Keratinocyte (primary cell): ENCODE measurements at regions not wholly inside any gene's neighbourhood (a gene's known extent, or its start where the extent isn't known, plus 50 kb on each side); places are given as distances from the start of the nearest gene placed in this dataset.

ENCODE experiments used
- DNase-seq: peaks from one replicate; pipeline ENCODE4 v3.0.0-alpha.2; 2011; ENCODE audit warnings: low read depth, missing footprints, low spot score
- FAIRE-seq: peaks from 2 replicates; lab custom pipeline; 2011; peaks lifted over from hg19 to GRCh38; lab: Jason Lieb, UNC
- H2AFZ ChIP-seq: 2 replicates; pipeline ENCODE4 v1.6.0; 2012; ENCODE audit warnings: low read length, control low read depth, inconsistent platforms; ENCODE audit not compliant: control insufficient read depth
- H3K27ac ChIP-seq: 2 replicates; pipeline ENCODE4 v1.5.1; 2011; ENCODE audit warnings: low read length; ENCODE audit not compliant: control insufficient read depth, insufficient read depth
- H3K27me3 ChIP-seq: 3 replicates; pipeline ENCODE4 v1.6.0; 2011; ENCODE audit warnings: low read length; ENCODE audit not compliant: control insufficient read depth, insufficient read depth; ENCODE audit errors: extremely low read depth
- H3K36me3 ChIP-seq, 2 experiments: 2 replicates in 1 of 2; 3 replicates in 1 of 2; pipeline ENCODE4 v1.5.1; 2011; ENCODE audit warnings: low read length in 2 of 2, mild to moderate bottlenecking in 1 of 2; ENCODE audit not compliant: control insufficient read depth in 2 of 2, insufficient read depth in 2 of 2; ENCODE audit errors: extremely low read depth in 1 of 2
- H3K4me1 ChIP-seq: 3 replicates; pipeline ENCODE4 v1.5.1; 2011; ENCODE audit warnings: low read length; ENCODE audit not compliant: control insufficient read depth, insufficient read depth; ENCODE audit errors: extremely low read depth
- H3K4me2 ChIP-seq: 3 replicates; pipeline ENCODE4 v1.6.0; 2011; ENCODE audit warnings: low read depth, low read length; ENCODE audit not compliant: control insufficient read depth, insufficient read depth; ENCODE audit errors: extremely low read depth
- H3K4me3 ChIP-seq, 3 experiments: fragments of 200-600 bp in 1 of 3; sonication (generic) in 1 of 3; 2 replicates in 2 of 3; 3 replicates in 1 of 3; pipeline ENCODE4 v1.5.1; 2011 to 2016; ENCODE audit warnings: low read length in 3 of 3, mild to moderate bottlenecking in 3 of 3, control low read depth in 2 of 3, inconsistent platforms in 1 of 3, low read depth in 1 of 3, mixed read lengths in 1 of 3, mixed run types in 1 of 3, moderate library complexity in 1 of 3; ENCODE audit not compliant: control insufficient read depth in 2 of 3, insufficient read depth in 2 of 3; ENCODE audit errors: extremely low read depth in 1 of 3
- H3K79me2 ChIP-seq: 2 replicates; pipeline ENCODE4 v1.6.0; 2012; ENCODE audit warnings: low read length; ENCODE audit not compliant: control insufficient read depth, insufficient read depth
- H3K9ac ChIP-seq: 3 replicates; pipeline ENCODE4 v1.6.0; 2011; ENCODE audit warnings: low read length; ENCODE audit not compliant: control insufficient read depth, insufficient read depth; ENCODE audit errors: extremely low read depth
- H3K9me1 ChIP-seq: 3 replicates; pipeline ENCODE4 v1.6.0; 2011; ENCODE audit warnings: low read length; ENCODE audit not compliant: control insufficient read depth, insufficient read depth; ENCODE audit errors: extremely low read depth
- H3K9me3 ChIP-seq: 2 replicates; pipeline ENCODE4 v1.5.1; 2012; ENCODE audit warnings: low read depth, low read length; ENCODE audit not compliant: control insufficient read depth
- H4K20me1 ChIP-seq: 3 replicates; pipeline ENCODE4 v1.6.0; 2011; ENCODE audit warnings: low read length; ENCODE audit not compliant: control insufficient read depth, insufficient read depth; ENCODE audit errors: extremely low read depth
- CTCF ChIP-seq, 3 experiments: IDR thresholded peaks in 1 of 3; conservative IDR thresholded peaks in 1 of 3; optimal IDR thresholded peaks in 1 of 3; 2 replicates in 2 of 3; 3 replicates in 1 of 3; pipeline versions ENCODE3 to v1.5.1; 2011; ENCODE audit warnings: low read length in 3 of 3, mild to moderate bottlenecking in 3 of 3, moderate library complexity in 2 of 3, control low read depth in 1 of 3, inconsistent platforms in 1 of 3; ENCODE audit not compliant: insufficient read depth in 2 of 3; ENCODE audit errors: extremely low read depth in 1 of 3
- EZH2 ChIP-seq: IDR thresholded peaks from one replicate; pipeline ENCODE4 v1.6.1; 2012; ENCODE audit warnings: inconsistent platforms, mild to moderate bottlenecking, low read length, moderate library complexity
- dilution Hi-C: fragments of 300-500 bp; cut with MboI; formaldehyde crosslinking; loops from one replicate; pipeline ENCODE4 v1.7.0; 2020; ENCODE audit warnings: low sequenced_read_pairs; ENCODE audit not compliant: extremely low pct_ligation_motif_present

GRCh38 chr4:181672751-181673150, 570.5 kb upstream of the TENM3 start:
- H2AFZ ChIP-seq, result no peak overlapping the region
- DNase-seq (no peak), FAIRE-seq (no peak)
- H3K9me1 ChIP-seq, result no peaks in the 10 kb centered on the region
- H3K4me3 ChIP-seq, result no peak overlapping the region
- no peaks in the 10 kb centered on the region for H3K79me2 ChIP-seq
- H3K4me2 ChIP-seq, result no peak overlapping the region
- H3K27ac ChIP-seq, result no peak overlapping the region
- H3K9ac ChIP-seq, result no peak overlapping the region
- H4K20me1 ChIP-seq, result no peaks in the 10 kb centered on the region
- no peaks in the 10 kb centered on the region for H3K4me1 ChIP-seq
- no peak for TF ChIP-seq EZH2
- TF ChIP-seq CTCF (optimal IDR thresholded peaks at IDR 0.05 in 1 of 3, IDR thresholded peaks at IDR 0.05 in 1 of 3, conservative IDR thresholded peaks at IDR 0.05 in 1 of 3; ENCODE audit: extremely low read depth in 1 of 3, insufficient read depth in 2 of 3, low read length in 3 of 3), result no peak
- H3K36me3 ChIP-seq, result no peaks in the 10 kb centered on the region
- dilution Hi-C loops, result no loop called here
- no peaks in the 10 kb centered on the region for H3K27me3 ChIP-seq
- no peaks in the 10 kb centered on the region for H3K9me3 ChIP-seq

DNA sequence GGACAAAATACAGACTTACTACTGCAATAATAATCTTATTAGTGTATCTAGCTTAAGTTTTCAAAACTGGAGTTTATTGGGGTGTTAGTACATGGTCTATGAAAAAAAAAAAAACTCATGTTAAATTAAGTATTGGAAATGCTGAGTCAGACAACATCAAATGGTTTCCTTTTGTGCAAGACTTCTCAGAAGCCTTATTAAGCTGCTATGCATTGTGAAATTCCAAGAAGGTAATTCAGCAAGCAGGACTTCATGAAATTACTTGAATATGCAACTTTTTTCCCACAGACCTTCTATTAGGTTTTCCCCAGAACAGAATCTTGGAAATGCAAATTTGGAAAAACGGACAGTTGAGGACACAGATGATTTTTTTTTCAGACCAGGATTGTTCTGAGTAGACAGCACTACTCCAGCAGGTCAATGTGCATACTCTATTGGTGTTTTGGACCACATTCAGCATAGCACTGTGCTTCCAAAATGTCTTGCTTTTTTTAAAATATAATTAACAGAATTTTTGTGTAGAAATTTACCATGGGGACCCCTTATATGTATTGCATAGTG, 568.8 kb upstream of the TENM3 start:
- Histone ChIP-seq H3K79me2 (no peaks in the 10 kb centered on the region), H3K9ac (no peak overlapping the region), H3K36me3 (no peaks in the 10 kb centered on the region), H2AFZ (no peak overlapping the region), H4K20me1 (no peaks in the 10 kb centered on the region), H3K27me3 (no peaks in the 10 kb centered on the region), H3K27ac (no peak overlapping the region), H3K4me3 (no peak overlapping the region), H3K4me1 (no peaks in the 10 kb centered on the region), H3K9me3 (no peaks in the 10 kb centered on the region), H3K9me1 (no peaks in the 10 kb centered on the region), H3K4me2 (no peak overlapping the region)
- TF ChIP-seq EZH2 (no peak), CTCF (optimal IDR thresholded peaks at IDR 0.05 in 1 of 3, IDR thresholded peaks at IDR 0.05 in 1 of 3, conservative IDR thresholded peaks at IDR 0.05 in 1 of 3; ENCODE audit: extremely low read depth in 1 of 3, insufficient read depth in 2 of 3, low read length in 3 of 3) (no peak)
- FAIRE-seq, result no peak
- dilution Hi-C loops, result no loop called here
- DNase-seq, result no peak
